ENCODE measurements at regions not wholly inside any gene's neighbourhood (a gene's known extent, or its start where the extent isn't known, plus 50 kb on each side); places are given as distances from the start of the nearest gene placed in this dataset.

- H3K27ac ChIP-seq (ENCODE audit: low read depth, low read length), result no peak overlapping the region
- no peak overlapping the region for H4K5ac ChIP-seq (ENCODE audit: insufficient read length, low read depth, low read length)
- no peak overlapping the region for H2AFZ ChIP-seq (ENCODE audit: low read length)
- H3K79me2 ChIP-seq (ENCODE audit: control insufficient read depth in 1 of 2, insufficient read depth in 2 of 2, low read length in 2 of 2), result no peaks in the 10 kb centered on the region
- FAIRE-seq (no peak), DNase-seq (ENCODE audit: low read depth in 1 of 2, low spot score in 2 of 2) (no peak)
- H4K8ac ChIP-seq (ENCODE audit: extremely low read depth, insufficient read depth, low read length), result no peak overlapping the region
- H4K20me1 ChIP-seq (replicated peaks in 1 of 2; ENCODE audit: control insufficient read depth in 1 of 2, insufficient read depth in 2 of 2, low read length in 2 of 2), result peaks cover 0 to 2% of the 10 kb centered on the region in 2 experiments
- H3K14ac ChIP-seq (ENCODE audit: insufficient read length), result no peak overlapping the region
- no peaks in the 10 kb centered on the region for H3K79me1 ChIP-seq (ENCODE audit: low read depth, low read length)
- no peak overlapping the region for H2BK120ac ChIP-seq (replicated peaks; ENCODE audit: low read depth, low read length)
- no peaks in the 10 kb centered on the region for H3K23me2 ChIP-seq (ENCODE audit: low read depth, low read length)
- no peak overlapping the region for H3K23ac ChIP-seq (ENCODE audit: insufficient read length)
- WGBS, 2 experiments (ENCODE audit: extremely low coverage in 1 of 2, insufficient coverage in 1 of 2, insufficient read length in 1 of 2, insufficient replicate concordance in 2 of 2, low coverage in 1 of 2, low lambda C conversion rate in 2 of 2, missing lambda C conversion rate in 1 of 2), result 94% methylated on average over 1 of the region's 1 CpG; no CpG with 5 or more reads in 1 of the 2 experiments
- no peak overlapping the region for H3K4me3 ChIP-seq (ENCODE audit: extremely low read depth in 1 of 4, insufficient read depth in 2 of 4, low read depth in 3 of 4, low read length in 4 of 4)
- ChIA-PET CTCF (ENCODE audit: partially characterized antibody) (interaction anchor here (1.0 to 4.4 kb wide), 8 partner anchors 9 to 215 kb away, joined by 3 to 39 read pairs (median 9); no protein-coding TSS in a partner anchor), POLR2A (ENCODE audit: partially characterized antibody) (no interaction called here)
- no peak overlapping the region for H2BK15ac ChIP-seq (ENCODE audit: low read length)
- H2AK5ac ChIP-seq (ENCODE audit: low read depth, low read length), result no peak overlapping the region
- H3K4me2 ChIP-seq (ENCODE audit: insufficient read depth in 1 of 2, low read depth in 2 of 2, low read length in 2 of 2), result no peak overlapping the region
- no peak overlapping the region for H3K4ac ChIP-seq (replicated peaks; ENCODE audit: insufficient read length, low read depth, low read length)
- H2BK20ac ChIP-seq (ENCODE audit: low read length), result no peak overlapping the region
- H3K27me3 ChIP-seq (replicated peaks in 1 of 4; ENCODE audit: control insufficient read depth in 3 of 4, extremely low read depth in 1 of 4, insufficient read depth in 3 of 4, low read length in 3 of 4), result no peaks in the 10 kb centered on the region
- no peaks in the 10 kb centered on the region for H3K9me3 ChIP-seq (ENCODE audit: insufficient read depth in 2 of 2, low read depth in 1 of 2, low read length in 1 of 2)
- no peak for TF ChIP-seq CEBPB (IDR thresholded peaks at IDR 0.05; ENCODE audit: low read depth, low read length)
- no peak for TF ChIP-seq YY1 (IDR thresholded peaks at IDR 0.05; ENCODE audit: low read depth, low read length)
- no peak for TF ChIP-seq SP4 (IDR thresholded peaks at IDR 0.05; ENCODE audit: low read length)
- TF ChIP-seq POU5F1 (IDR thresholded peaks at IDR 0.05; ENCODE audit: low read depth, low read length), result no peak
- no peak for TF ChIP-seq TBP (IDR thresholded peaks at IDR 0.05; ENCODE audit: low read depth, low read length)
- TF ChIP-seq JUN (IDR thresholded peaks at IDR 0.05; ENCODE audit: low read depth, low read length), result no peak
- TF ChIP-seq TAF1 (IDR thresholded peaks at IDR 0.05; ENCODE audit: low read depth, low read length), result no peak
- TF ChIP-seq CHD1 (IDR thresholded peaks at IDR 0.05; ENCODE audit: low read depth, low read length), result no peak
- TF ChIP-seq KDM1A (IDR thresholded peaks at IDR 0.05; ENCODE audit: borderline replicate concordance, low read length), result no peak
- no peak for TF ChIP-seq SRF (IDR thresholded peaks at IDR 0.05; ENCODE audit: low read depth, low read length)
- H3K18ac ChIP-seq (ENCODE audit: extremely low read depth, low read length), result no peak overlapping the region
- no peak overlapping the region for H4K91ac ChIP-seq (replicated peaks; ENCODE audit: insufficient read length, low read length)
- no peak overlapping the region for H2BK5ac ChIP-seq (ENCODE audit: low read depth, low read length)
- no peak overlapping the region for H3K56ac ChIP-seq (replicated peaks; ENCODE audit: insufficient read length, low read depth, low read length)
- no peak overlapping the region for H2BK12ac ChIP-seq (ENCODE audit: low read depth, low read length)
- no peaks in the 10 kb centered on the region for H3K36me3 ChIP-seq (ENCODE audit: control insufficient read depth in 2 of 4, insufficient read depth in 4 of 4, low read length in 3 of 4)
- H3K4me1 ChIP-seq (replicated peaks in 1 of 4; ENCODE audit: control insufficient read depth in 3 of 4, insufficient read depth in 4 of 4, low read length in 3 of 4), result no peaks in the 10 kb centered on the region
- H3K9ac ChIP-seq (replicated peaks in 1 of 4; ENCODE audit: extremely low read depth in 1 of 4, low read depth in 3 of 4, low read length in 3 of 4), result no peak overlapping the region
These were observed 115.2 kb upstream of the SERBP1 start for GRCh38 chr1:67545364-67545763.

Measured in H1 (cell line).